GM21528 (cell line): ENCODE measurements at regions not wholly inside any gene's neighbourhood (a gene's known extent, or its start where the extent isn't known, plus 50 kb on each side); places are given as distances from the start of the nearest gene placed in this dataset.

Source experiments
- ATAC-seq: cut with Tn5 transposase; IDR thresholded peaks from one replicate; pipeline ENCODE4 v1.9.1; 2021; ENCODE audit warnings: mild to moderate bottlenecking, moderate library complexity; ENCODE audit not compliant: unreplicated experiment, low FRiP score

DNA sequence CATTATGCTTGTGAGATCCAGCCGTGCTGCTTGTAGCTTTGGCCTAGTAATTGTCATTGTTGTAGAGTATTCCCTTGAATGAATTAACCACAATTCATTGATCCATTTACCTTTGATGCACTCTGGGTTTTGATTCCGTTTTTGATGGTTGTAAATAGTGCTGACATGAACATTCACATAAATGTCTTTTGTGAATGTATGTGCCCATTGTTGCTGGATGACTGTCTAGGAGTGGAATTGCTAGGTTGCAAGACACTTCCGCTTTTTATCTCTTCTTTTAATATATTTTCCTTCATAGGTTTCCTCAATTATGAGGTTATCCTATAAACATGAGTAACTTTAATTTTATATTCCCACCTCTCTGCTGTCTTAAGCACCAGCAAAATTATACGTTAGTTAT lies 104.8 kb upstream of the CCDC68 start:
- no peak for ATAC-seq

- ATAC-seq, result no peak
Measured at GRCh38 chr18:55054021-55054990, 95.0 kb upstream of the CCDC68 start.

DNA sequence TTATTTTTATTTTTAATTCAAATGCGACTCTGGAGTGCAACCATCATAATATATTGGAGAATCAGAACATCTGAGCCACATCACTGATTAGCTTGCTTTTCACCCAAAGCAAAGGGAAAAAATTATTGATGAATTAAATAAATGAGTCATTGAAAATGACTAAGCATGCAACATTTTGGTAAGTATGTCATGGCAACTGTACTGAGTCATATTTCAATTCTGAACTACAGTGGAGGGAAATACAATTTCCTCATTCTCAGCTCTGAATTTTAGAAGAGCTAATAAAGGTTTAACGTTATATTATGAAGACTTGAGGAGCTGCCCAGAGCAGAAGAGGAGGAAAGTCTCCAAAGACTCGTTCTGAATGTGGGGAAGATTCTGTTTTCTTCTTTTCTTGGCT lies 89.6 kb upstream of the CCDC68 start:
- no peak for ATAC-seq

DNA sequence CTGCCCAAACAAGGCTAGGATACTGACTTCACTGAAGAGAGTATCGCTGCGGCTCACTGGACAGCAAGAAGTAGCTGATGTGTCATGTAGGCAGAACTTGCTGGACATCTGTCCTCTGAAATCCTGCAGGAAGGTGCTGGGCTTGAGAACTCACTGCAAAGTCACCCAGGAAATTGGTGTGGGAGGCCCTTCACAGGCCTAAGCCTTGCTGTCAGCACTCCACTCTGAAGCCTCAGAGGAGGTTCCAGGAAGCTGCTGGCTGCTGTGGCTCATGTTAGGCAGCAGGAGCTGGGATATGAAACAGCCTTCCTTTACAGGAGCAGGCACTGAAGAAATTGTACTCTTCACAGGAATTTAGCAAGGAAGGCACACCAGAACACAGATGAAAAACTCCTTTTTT lies 88.3 kb upstream of the CCDC68 start:
- no peak for ATAC-seq

- ATAC-seq, result no peak
Measured at GRCh38 chr18:55041366-55041765, 82.1 kb upstream of the CCDC68 start.

- no peak for ATAC-seq
Measured at GRCh38 chr18:55038162-55038561, 78.9 kb upstream of the CCDC68 start.

GRCh38 chr18:55034742-55035141 lies 75.5 kb upstream of the CCDC68 start:
- no peak for ATAC-seq

GRCh38 chr18:55031979-55032378 lies 72.7 kb upstream of the CCDC68 start:
- ATAC-seq, result no peak

- no peak for ATAC-seq
Measured at GRCh38 chr18:55031576-55031975, 72.3 kb upstream of the CCDC68 start.

DNA sequence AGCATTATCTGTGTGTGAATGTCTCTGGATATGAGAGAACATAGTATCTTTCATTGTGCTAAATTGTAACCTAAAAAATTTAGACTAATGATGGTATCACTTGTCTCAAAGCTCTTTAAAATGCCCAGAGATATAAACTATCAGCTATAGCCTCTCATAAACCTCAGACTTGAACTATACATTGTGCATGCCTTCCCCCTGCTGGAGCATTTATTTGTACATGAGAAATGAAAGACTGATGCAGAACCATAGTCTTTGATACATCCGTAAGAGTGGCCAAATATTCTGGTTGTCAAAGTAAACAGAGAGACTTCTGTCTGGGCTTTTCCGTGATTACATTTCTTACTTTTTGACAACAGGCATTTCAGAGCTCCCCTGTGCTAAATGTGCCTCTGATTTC lies 71.9 kb upstream of the CCDC68 start:
- ATAC-seq, result no peak

GRCh38 chr18:55024564-55024963 lies 65.3 kb upstream of the CCDC68 start:
- no peak for ATAC-seq

- ATAC-seq, result no peak
Measured at GRCh38 chr18:55018602-55019001, 59.3 kb upstream of the CCDC68 start.

GRCh38 chr18:55014095-55014494 lies 54.8 kb upstream of the CCDC68 start:
- no peak for ATAC-seq

GRCh38 chr18:55013685-55014084 lies 54.4 kb upstream of the CCDC68 start:
- ATAC-seq, result no peak

DNA sequence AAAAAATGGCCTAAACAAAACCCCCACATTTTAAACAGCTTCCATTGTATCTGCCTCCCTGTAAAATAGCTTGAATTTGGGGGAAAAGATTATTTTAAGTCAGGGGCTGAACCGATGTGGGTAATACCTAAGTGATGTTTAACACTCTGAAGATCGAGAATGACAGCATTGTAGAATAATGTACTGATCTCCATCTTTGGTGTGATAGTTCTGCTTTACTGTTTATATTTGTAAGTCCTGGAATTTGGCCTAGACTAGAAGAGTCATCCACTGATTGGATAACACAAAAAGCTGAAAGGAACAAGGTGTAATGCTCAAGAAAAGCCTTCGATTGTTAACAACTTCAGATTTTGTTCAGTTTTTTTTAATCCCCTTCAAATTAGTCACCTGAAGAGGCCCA lies 53.8 kb upstream of the CCDC68 start:
- no peak for ATAC-seq

DNA sequence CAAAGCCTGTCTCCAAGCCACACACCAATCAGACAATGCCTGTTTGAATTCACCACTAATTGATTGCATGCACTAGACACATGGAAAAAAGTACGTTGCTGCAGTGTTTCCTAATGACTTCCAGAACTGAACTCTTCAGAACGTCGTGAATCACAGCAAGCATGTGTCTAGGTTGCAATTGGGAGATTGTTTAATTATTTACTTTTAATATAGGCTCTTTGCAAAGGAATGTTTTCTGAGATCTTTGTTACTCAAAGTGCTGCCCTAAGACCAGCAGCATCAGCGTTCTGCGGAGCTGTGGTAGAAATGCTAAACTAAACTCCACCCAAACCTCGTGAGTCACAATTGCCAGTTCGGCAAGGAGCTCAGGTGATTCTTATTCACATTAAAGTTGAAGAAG lies 52.7 kb upstream of the CCDC68 start:
- no peak for ATAC-seq
